Nephron progenitor cell (in vitro differentiated cells): ENCODE measurements at regions not wholly inside any gene's neighbourhood (a gene's known extent, or its start where the extent isn't known, plus 50 kb on each side); places are given as distances from the start of the nearest gene placed in this dataset.
"Not testable (repeated sequence)": the region's sequence is repeated elsewhere in the genome, so short reads cannot be mapped to it uniquely, and the experiment has no call there.

Experiments used
- DNase-seq: peaks from one replicate; pipeline ENCODE4 v3.0.0; 2021
- H3K27ac Mint-ChIP-seq: 2 replicates; pipeline ENCODE4 v1.8.0; 2021; ENCODE audit warnings: mild to moderate bottlenecking, moderate library complexity, mixed read lengths
- H3K27me3 Mint-ChIP-seq: 2 replicates; pipeline ENCODE4 v1.8.0; 2021; ENCODE audit warnings: mild to moderate bottlenecking, low read depth, mixed read lengths; ENCODE audit not compliant: poor library complexity
- H3K36me3 Mint-ChIP-seq: 2 replicates; pipeline ENCODE4 v1.8.0; 2021; ENCODE audit warnings: low read depth, mixed read lengths
- H3K4me1 Mint-ChIP-seq: 2 replicates; pipeline ENCODE4 v1.8.0; 2021; ENCODE audit warnings: mixed read lengths
- H3K4me3 Mint-ChIP-seq: 2 replicates; pipeline ENCODE4 v1.8.0; 2021; ENCODE audit warnings: mild to moderate bottlenecking, moderate library complexity, mixed read lengths
- H3K9me3 Mint-ChIP-seq: 2 replicates; pipeline ENCODE4 v1.8.0; 2021; ENCODE audit warnings: mild to moderate bottlenecking, moderate library complexity, mixed read lengths
- CTCF ChIP-seq: fragments of 200-600 bp; sonication (generic); IDR thresholded peaks from 2 replicates; pipeline ENCODE4 v1.5.0; 2021; ENCODE audit warnings: antibody characterized with exemption

GRCh38 chr1:230567221-230567575 lies 75.1 kb upstream of the COG2 start:
- Mint-ChIP-seq H3K27ac (no peak overlapping the region), H3K9me3 (no peaks in the 10 kb centered on the region), H3K4me1 (peaks cover 6% of the 10 kb centered on the region), H3K27me3 (peaks cover 3% of the 10 kb centered on the region), H3K4me3 (no peak overlapping the region), H3K36me3 (no peaks in the 10 kb centered on the region)
- no peak for TF ChIP-seq CTCF
- DNase-seq, result no peak

GRCh38 chr1:230566532-230567220 lies 75.6 kb upstream of the COG2 start:
- not testable (repeated sequence) for H3K4me3 Mint-ChIP-seq, H3K9me3 Mint-ChIP-seq, DNase-seq, H3K27me3 Mint-ChIP-seq, H3K27ac Mint-ChIP-seq, H3K4me1 Mint-ChIP-seq, H3K36me3 Mint-ChIP-seq

- H3K4me3 Mint-ChIP-seq, result no peak overlapping the region
- H3K27ac Mint-ChIP-seq, result no peak overlapping the region
- H3K4me1 Mint-ChIP-seq, result no peaks in the 10 kb centered on the region
- peaks cover 2% of the 10 kb centered on the region for H3K27me3 Mint-ChIP-seq
- no peaks in the 10 kb centered on the region for H3K9me3 Mint-ChIP-seq
- no peak for DNase-seq
- no peak for TF ChIP-seq CTCF
- no peaks in the 10 kb centered on the region for H3K36me3 Mint-ChIP-seq
Measured at GRCh38 chr1:230565141-230565540, 77.1 kb upstream of the COG2 start.

- H3K4me1 Mint-ChIP-seq, result no peaks in the 10 kb centered on the region
- no peaks in the 10 kb centered on the region for H3K9me3 Mint-ChIP-seq
- H3K4me3 Mint-ChIP-seq, result no peak overlapping the region
- no peaks in the 10 kb centered on the region for H3K36me3 Mint-ChIP-seq
- peaks cover 4% of the 10 kb centered on the region for H3K27me3 Mint-ChIP-seq
- DNase-seq, result no peak
- H3K27ac Mint-ChIP-seq, result no peak overlapping the region
- TF ChIP-seq CTCF, result no peak
Measured at GRCh38 chr1:230563591-230563990, 78.7 kb upstream of the COG2 start.

- no peaks in the 10 kb centered on the region for H3K36me3 Mint-ChIP-seq
- peaks cover 13% of the 10 kb centered on the region for H3K27me3 Mint-ChIP-seq
- no peak for DNase-seq
- no peak for TF ChIP-seq CTCF
- no peak overlapping the region for H3K4me3 Mint-ChIP-seq
- no peaks in the 10 kb centered on the region for H3K9me3 Mint-ChIP-seq
- H3K27ac Mint-ChIP-seq, result no peak overlapping the region
- H3K4me1 Mint-ChIP-seq, result no peaks in the 10 kb centered on the region
Measured at GRCh38 chr1:230561570-230561969, 80.7 kb upstream of the COG2 start.

- Mint-ChIP-seq H3K27me3 (peaks cover 21% of the 10 kb centered on the region), H3K36me3 (no peaks in the 10 kb centered on the region), H3K4me3 (no peak overlapping the region), H3K27ac (no peak overlapping the region), H3K4me1 (no peaks in the 10 kb centered on the region), H3K9me3 (no peaks in the 10 kb centered on the region)
- no peak for DNase-seq
- TF ChIP-seq CTCF, result no peak
Measured at GRCh38 chr1:230558324-230558723, 84.0 kb upstream of the COG2 start.
